HL-60 (cell line): ENCODE measurements at regions not wholly inside any gene's neighbourhood (a gene's known extent, or its start where the extent isn't known, plus 50 kb on each side); places are given as distances from the start of the nearest gene placed in this dataset.

Source experiments
- POLR2AphosphoS5 ChIP-seq: IDR thresholded peaks from 2 replicates; pipeline ENCODE4 v1.6.1; 2012; ENCODE audit warnings: low read depth
- SPI1 ChIP-seq: IDR thresholded peaks from 2 replicates; pipeline ENCODE4 v1.6.1; 2012; ENCODE audit warnings: low read depth, mild to moderate bottlenecking, borderline replicate concordance
- TF ChIP-seq, protein P1 (sequence below): IDR thresholded peaks from one replicate; pipeline ENCODE4 v1.5.1; 2011; ENCODE audit warnings: low read length, control low read depth, inconsistent platforms; ENCODE audit not compliant: insufficient read depth
- TF ChIP-seq, protein P2 (sequence below): IDR thresholded peaks from 2 replicates; pipeline ENCODE4 v1.6.1; 2012; ENCODE audit warnings: low read depth; ENCODE audit not compliant: insufficient replicate concordance

DNA sequence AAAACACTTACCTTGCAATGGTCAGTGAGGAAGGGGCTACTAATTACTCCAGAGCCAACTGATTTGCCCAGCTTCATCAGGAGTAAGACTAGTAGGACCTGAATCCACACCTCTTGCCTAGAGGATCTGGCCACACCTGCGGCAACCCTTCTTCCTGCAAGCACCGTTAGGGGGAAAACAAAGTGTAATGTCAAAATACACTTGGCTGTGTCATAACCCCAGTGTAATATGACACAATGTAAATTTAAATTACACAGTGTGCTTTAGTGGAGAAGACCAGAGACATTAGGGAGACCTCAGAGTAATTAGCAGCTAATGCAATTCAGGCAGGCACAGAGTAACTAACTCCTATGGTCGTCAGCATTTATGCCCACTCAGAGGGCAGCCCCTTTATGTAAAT lies 308.5 kb upstream of the ARRDC4 start:
- TF ChIP-seq, protein P1, sequence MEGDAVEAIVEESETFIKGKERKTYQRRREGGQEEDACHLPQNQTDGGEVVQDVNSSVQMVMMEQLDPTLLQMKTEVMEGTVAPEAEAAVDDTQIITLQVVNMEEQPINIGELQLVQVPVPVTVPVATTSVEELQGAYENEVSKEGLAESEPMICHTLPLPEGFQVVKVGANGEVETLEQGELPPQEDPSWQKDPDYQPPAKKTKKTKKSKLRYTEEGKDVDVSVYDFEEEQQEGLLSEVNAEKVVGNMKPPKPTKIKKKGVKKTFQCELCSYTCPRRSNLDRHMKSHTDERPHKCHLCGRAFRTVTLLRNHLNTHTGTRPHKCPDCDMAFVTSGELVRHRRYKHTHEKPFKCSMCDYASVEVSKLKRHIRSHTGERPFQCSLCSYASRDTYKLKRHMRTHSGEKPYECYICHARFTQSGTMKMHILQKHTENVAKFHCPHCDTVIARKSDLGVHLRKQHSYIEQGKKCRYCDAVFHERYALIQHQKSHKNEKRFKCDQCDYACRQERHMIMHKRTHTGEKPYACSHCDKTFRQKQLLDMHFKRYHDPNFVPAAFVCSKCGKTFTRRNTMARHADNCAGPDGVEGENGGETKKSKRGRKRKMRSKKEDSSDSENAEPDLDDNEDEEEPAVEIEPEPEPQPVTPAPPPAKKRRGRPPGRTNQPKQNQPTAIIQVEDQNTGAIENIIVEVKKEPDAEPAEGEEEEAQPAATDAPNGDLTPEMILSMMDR = no peak
- TF ChIP-seq, protein P2, sequence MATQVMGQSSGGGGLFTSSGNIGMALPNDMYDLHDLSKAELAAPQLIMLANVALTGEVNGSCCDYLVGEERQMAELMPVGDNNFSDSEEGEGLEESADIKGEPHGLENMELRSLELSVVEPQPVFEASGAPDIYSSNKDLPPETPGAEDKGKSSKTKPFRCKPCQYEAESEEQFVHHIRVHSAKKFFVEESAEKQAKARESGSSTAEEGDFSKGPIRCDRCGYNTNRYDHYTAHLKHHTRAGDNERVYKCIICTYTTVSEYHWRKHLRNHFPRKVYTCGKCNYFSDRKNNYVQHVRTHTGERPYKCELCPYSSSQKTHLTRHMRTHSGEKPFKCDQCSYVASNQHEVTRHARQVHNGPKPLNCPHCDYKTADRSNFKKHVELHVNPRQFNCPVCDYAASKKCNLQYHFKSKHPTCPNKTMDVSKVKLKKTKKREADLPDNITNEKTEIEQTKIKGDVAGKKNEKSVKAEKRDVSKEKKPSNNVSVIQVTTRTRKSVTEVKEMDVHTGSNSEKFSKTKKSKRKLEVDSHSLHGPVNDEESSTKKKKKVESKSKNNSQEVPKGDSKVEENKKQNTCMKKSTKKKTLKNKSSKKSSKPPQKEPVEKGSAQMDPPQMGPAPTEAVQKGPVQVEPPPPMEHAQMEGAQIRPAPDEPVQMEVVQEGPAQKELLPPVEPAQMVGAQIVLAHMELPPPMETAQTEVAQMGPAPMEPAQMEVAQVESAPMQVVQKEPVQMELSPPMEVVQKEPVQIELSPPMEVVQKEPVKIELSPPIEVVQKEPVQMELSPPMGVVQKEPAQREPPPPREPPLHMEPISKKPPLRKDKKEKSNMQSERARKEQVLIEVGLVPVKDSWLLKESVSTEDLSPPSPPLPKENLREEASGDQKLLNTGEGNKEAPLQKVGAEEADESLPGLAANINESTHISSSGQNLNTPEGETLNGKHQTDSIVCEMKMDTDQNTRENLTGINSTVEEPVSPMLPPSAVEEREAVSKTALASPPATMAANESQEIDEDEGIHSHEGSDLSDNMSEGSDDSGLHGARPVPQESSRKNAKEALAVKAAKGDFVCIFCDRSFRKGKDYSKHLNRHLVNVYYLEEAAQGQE = no peak
- no peak for TF ChIP-seq POLR2AphosphoS5
- no peak for TF ChIP-seq SPI1
